GM10266 (cell line): ENCODE measurements at regions not wholly inside any gene's neighbourhood (a gene's known extent, or its start where the extent isn't known, plus 50 kb on each side); places are given as distances from the start of the nearest gene placed in this dataset.

Source experiments
- DNase-seq: peaks from one replicate; pipeline ENCODE4 v3.0.0; 2012; ENCODE audit errors: extremely low spot score
- CTCF ChIP-seq: IDR thresholded peaks from 2 replicates; pipeline ENCODE4 v1.5.1; 2012; ENCODE audit warnings: mild to moderate bottlenecking, low read depth; ENCODE audit not compliant: control insufficient read depth, insufficient read depth; ENCODE audit errors: missing control alignments

DNA sequence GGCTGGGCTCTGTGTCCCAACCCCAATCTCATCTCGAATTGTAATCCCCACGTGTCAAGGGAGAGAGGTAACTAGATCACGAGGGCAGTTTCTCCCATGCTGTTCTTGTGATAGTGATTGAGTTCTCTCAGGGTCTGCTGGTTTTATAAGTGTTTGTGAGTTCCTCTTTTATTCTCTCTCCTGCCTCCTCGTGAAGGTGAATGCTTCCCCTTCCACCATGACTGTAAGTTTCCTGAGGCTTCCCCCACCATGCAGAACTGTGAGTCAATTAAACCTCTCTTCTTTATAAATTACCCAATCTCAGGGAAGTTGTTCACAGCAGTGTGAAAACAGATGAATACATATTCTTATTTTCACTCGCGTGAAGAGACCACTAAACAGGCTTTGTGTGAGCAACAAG is 148.2 kb downstream of the TMEM30B start:
- no peak for TF ChIP-seq CTCF
- no peak for DNase-seq

DNA sequence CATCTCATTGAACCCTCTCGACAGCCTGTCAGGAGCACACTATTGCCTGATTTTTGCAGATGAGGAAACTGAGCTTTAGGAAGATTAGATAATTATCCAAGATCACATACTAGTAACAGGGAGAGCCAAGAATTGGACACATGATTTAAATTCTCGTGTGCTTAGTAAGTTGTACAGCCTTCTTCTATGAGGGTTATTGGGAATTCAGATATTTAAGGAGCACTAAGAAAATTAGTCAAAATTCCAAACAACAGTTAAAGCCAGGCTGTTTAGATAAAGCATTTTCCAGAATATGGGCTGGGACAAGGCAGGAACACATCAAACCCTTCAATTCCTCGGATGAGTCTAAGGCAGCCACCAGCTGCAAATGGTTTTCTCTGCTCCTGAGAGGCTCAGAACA is 148.8 kb downstream of the TMEM30B start:
- TF ChIP-seq CTCF: no peak
- DNase-seq: no peak

DNA sequence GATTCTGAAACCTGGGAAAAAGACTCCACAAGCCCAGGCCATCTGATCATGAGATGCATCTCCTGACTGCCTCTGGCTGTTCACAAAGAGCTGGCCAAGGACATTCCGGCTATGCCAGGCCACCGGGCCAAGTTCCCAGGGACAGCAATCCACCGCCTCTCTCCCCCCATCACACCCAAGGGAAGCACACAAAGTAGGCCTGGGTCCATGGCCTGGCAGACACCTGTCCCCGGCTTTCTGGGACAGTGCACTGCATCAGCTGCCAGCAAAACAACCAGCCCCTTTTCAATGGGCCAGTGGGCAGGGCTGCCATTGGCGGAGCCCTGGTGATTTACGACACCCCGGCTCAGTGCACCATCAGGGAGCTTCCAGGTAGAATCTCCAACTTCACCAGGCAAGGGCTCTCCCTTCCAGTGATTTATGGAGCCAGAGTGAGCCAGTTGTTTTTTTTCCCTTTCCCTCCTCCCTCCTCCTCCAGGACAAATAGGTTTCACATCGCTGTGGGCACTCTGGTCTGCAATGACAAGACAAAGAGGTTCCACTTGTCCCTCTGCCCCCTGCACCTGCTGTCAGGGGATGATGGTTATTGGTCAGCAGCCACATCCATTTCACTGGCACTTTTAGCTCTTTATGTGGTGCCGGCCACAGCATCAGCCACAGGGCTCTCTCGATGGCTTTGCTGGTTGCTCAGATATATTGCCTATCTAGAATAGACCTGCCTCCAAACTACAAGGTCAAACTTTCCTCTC is 149.6 kb downstream of the SLC38A6 start:
- TF ChIP-seq CTCF: no peak
- no peak for DNase-seq

DNA sequence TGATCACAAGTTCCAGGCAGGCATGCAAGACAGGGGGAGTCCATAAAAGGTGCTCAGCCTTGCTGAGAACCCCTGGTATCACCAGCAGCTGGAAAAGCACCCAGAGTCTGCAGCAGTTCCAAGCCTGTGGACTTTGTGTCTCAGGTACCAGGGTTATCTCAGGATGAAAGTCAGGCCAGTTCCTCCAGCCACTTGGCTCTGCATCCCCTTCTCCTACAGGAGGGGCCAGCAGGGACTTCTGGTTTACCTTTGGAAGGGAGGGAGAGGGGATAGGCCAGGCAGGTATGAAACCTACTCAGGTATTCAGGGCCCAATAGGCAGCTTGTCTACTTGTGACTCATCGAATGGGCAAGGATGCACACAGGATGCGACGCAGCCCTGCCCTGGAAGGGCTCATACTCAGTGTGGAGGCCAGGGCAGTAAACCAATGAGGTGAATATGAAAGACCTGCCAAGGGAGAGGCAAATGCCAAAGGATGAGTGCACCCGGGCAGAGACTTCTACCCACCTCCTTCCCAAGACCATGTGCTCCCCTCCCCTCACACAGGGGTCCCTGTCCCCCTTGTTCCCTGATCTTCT is 148.2 kb downstream of the SLC38A6 start:
- TF ChIP-seq CTCF: no peak
- DNase-seq: no peak

DNA sequence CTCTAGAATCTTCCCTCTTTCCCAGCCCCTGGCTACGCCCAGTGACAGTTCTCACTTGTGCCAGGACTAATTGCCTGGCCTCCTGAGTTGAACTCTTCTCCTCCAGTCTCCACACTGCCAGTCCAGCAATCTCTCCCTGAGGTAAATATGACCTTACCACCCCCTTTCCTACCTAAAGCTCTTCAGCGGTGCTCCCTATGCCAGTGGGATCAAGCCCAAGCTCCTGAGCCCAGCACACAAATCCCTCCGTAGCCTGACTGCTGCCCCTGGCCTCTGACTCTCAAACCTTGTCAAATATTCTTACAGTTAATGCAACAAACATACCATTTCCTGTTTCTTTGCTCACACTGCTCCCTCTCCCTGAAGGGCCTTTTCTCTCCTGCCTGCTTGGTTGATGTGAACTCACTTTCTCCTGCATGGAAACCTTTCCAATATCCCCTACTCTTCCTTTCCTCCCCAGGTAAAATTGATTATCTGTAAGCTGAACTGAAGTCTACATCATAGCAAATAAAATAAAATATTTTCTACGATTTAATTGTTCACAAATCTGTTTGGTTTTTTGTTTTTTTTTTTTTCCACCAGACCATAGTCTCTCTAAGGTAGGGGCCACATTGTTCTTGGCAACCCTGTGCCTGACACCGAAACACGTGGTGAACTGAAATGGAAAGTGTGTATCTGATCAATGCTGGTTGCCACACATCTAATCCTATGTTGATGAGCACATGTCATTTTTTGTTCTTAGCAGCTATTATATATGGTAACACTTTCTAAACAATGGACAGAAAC is 147.5 kb downstream of the SLC38A6 start:
- TF ChIP-seq CTCF: no peak
- no peak for DNase-seq

- no peak for TF ChIP-seq CTCF
- DNase-seq: no peak
Measured at GRCh38 chr14:61126603-61127498, 145.8 kb downstream of the SLC38A6 start.
